ENCODE measurements at regions not wholly inside any gene's neighbourhood (a gene's known extent, or its start where the extent isn't known, plus 50 kb on each side); places are given as distances from the start of the nearest gene placed in this dataset.

DNA sequence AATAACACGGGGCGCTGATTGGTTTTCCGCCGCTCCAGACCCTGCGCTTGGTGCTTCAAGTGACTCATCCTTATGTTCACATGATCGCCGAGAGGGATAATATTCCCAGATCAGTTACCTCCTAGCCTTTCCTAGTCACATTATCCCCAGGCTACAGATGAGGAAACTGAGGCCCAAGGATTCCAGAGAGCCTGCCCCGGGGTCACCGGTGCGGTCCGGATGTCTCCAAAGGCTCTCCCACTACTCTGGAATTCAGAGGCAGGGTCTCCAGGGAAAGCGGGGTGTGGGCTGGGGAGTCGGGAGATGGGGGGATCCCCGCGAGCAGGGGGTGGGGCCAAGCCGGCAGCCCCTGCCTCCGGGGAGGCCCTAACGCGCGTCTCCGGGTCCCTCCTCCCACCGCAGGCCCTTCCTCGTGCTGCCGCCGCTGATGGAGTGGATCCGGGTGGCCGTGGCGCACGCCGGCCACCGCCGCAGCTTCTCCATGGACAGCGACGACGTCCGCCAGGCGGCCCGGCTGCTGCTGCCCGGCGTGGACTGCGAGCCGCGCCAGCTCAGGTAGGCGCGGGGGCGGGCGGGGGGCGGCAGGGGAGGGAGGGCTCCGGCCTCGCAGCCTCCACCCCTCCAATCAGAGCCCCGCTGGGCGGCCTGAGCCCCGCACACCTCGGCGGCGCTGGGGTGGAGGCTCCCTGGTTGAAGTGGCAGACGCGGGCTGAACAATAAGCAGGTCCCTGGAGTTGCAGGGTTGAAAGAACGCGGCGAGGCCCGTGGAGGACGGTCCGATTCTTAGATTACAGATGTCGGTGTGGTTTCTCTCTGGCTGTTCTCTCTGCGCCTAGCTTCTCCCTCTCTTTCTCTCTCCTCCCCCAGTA lies 104.6 kb upstream of the PWP1 start:
- DNase-seq = peak; percentile 16

DNA sequence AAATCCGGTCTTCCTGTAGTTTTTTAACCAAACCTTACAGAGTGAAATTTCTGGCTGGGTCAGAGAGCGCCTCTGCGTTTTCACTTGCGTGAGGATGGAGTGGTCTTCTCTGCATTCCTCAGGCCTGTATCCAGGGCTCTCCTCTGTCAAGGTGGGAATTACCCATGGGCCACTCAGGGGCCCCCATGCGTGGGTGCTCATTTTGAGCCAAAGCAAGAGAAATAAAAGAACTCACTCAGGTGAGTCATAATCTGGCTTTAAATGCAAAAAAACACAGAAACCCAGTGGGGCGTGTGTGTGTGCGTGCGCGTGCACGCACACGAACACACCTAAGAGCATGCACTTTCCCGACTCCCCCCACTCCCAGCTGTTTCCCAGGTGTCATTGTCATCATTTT lies 104.0 kb upstream of the PWP1 start:
- WGBS, 2 donors = 40 to 56% methylated on average over 12 of the region's 12 CpGs
- intact Hi-C loops (cut with DNase I; ENCODE audit: low total_unique reads) = no loop called here
- Histone ChIP-seq H3K27me3 (no peaks in the 10 kb centered on the region), H3K36me3 (ENCODE audit: low read depth, missing control alignments) (no peaks in the 10 kb centered on the region), H3K9me3 (no peaks in the 10 kb centered on the region), H3K27ac (no peak overlapping the region), H3K4me1 (peaks cover 7% of the 10 kb centered on the region), H3K4me3 (peak overlapping the region; percentile 40 to 50)
- no peak for DNase-seq
- TF ChIP-seq POLR2A (IDR thresholded peaks at IDR 0.05) = no peak
- TF ChIP-seq, protein P1, sequence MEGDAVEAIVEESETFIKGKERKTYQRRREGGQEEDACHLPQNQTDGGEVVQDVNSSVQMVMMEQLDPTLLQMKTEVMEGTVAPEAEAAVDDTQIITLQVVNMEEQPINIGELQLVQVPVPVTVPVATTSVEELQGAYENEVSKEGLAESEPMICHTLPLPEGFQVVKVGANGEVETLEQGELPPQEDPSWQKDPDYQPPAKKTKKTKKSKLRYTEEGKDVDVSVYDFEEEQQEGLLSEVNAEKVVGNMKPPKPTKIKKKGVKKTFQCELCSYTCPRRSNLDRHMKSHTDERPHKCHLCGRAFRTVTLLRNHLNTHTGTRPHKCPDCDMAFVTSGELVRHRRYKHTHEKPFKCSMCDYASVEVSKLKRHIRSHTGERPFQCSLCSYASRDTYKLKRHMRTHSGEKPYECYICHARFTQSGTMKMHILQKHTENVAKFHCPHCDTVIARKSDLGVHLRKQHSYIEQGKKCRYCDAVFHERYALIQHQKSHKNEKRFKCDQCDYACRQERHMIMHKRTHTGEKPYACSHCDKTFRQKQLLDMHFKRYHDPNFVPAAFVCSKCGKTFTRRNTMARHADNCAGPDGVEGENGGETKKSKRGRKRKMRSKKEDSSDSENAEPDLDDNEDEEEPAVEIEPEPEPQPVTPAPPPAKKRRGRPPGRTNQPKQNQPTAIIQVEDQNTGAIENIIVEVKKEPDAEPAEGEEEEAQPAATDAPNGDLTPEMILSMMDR (IDR thresholded peaks at IDR 0.05) = no peak

More for the DNA sequence above, 104.6 kb upstream of the PWP1 start:
- peak overlapping the region; percentile 40 to 50 for H3K4me3 ChIP-seq
- TF ChIP-seq POLR2A (IDR thresholded peaks at IDR 0.05) = no peak
- TF ChIP-seq, protein P1 (IDR thresholded peaks at IDR 0.05) = no peak
- H3K9me3 ChIP-seq = no peaks in the 10 kb centered on the region
- intact Hi-C loops (cut with DNase I; ENCODE audit: low total_unique reads) = no loop called here
- H3K36me3 ChIP-seq (ENCODE audit: low read depth, missing control alignments) = no peaks in the 10 kb centered on the region
- 26 to 41% methylated on average over 10 to 63 of the region's 66 CpGs for WGBS, 2 donors
- no peak overlapping the region for H3K27ac ChIP-seq
- H3K4me1 ChIP-seq = peaks cover 7% of the 10 kb centered on the region
- no peaks in the 10 kb centered on the region for H3K27me3 ChIP-seq

DNA sequence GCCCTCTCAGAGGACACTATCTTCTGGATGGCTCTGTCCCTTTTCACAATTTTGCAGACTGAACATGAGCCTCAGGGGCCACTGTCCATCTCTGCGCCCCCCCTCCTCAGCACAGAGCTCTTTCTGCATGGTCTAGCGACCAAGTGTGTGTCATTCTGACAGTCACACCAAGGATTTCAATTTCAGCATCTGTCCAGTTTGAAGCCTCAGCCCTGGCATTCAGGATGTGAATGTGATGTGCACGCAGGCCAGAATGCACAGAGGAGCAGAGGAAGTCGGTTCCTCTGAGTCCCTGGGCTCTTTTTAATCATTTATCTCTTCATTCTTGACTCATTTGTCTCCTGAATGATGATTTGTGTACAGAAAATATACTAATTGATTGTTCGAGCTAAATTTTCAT lies 102.0 kb upstream of the PWP1 start:
- no peak overlapping the region for H3K27ac ChIP-seq
- H3K9me3 ChIP-seq = no peaks in the 10 kb centered on the region
- 74 to 92% methylated on average over 5 of the region's 5 CpGs for WGBS, 2 donors
- H3K4me1 ChIP-seq = peaks cover 7% of the 10 kb centered on the region
- no peak for DNase-seq
- no peaks in the 10 kb centered on the region for H3K27me3 ChIP-seq
- H3K36me3 ChIP-seq (ENCODE audit: low read depth, missing control alignments) = no peaks in the 10 kb centered on the region
- H3K4me3 ChIP-seq = no peak overlapping the region
- intact Hi-C loops (cut with DNase I; ENCODE audit: low total_unique reads) = no loop called here
- TF ChIP-seq, protein P1 (IDR thresholded peaks at IDR 0.05) = no peak
- no peak for TF ChIP-seq POLR2A (IDR thresholded peaks at IDR 0.05)

DNA sequence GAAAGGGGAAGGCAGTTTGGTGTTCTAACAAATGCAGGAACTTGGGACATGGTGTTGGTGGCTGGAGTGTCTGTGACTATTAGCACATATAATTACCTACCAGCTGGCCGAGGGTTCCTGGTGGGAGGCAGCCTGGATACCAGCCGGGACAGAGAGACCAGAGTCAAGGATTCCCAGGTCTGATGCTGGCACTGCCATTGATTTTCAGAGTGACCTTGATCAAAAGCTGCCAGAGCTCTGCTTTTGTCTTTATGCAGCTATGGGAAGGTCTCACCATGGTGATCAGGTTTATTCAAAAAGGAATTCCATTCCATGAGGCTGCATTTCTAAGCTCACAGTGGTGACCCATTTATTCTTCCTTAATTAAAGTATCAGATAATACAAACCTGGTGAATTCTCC lies 101.0 kb upstream of the PWP1 start:
- intact Hi-C loops (cut with DNase I; ENCODE audit: low total_unique reads) = no loop called here
- WGBS, 2 donors = 24 to 42% methylated on average over 2 of the region's 2 CpGs
- no peaks in the 10 kb centered on the region for H3K27me3 ChIP-seq
- no peaks in the 10 kb centered on the region for H3K9me3 ChIP-seq
- H3K4me1 ChIP-seq = peaks cover 7% of the 10 kb centered on the region
- no peak overlapping the region for H3K4me3 ChIP-seq
- TF ChIP-seq, protein P1 (IDR thresholded peaks at IDR 0.05) = no peak
- TF ChIP-seq POLR2A (IDR thresholded peaks at IDR 0.05) = no peak
- DNase-seq = no peak
- H3K27ac ChIP-seq = no peak overlapping the region
- H3K36me3 ChIP-seq (ENCODE audit: low read depth, missing control alignments) = no peaks in the 10 kb centered on the region

Data from testis (tissue), 2 donors.